Stimulated activated CD4-positive, alpha-beta T cell treated with anti-CD3 and anti-CD28 coated beads, Interleukin-15, amount 100 ng/mL, for 1 hour (primary cell): ENCODE measurements at regions not wholly inside any gene's neighbourhood (a gene's known extent, or its start where the extent isn't known, plus 50 kb on each side); places are given as distances from the start of the nearest gene placed in this dataset.

Experiments used
- DNase-seq, 2 donors: peaks; one replicate each; pipeline ENCODE4 v3.0.0-alpha.2; 2020; ENCODE audit warnings: low read depth in 1 of 2, low spot score in 1 of 2

DNA sequence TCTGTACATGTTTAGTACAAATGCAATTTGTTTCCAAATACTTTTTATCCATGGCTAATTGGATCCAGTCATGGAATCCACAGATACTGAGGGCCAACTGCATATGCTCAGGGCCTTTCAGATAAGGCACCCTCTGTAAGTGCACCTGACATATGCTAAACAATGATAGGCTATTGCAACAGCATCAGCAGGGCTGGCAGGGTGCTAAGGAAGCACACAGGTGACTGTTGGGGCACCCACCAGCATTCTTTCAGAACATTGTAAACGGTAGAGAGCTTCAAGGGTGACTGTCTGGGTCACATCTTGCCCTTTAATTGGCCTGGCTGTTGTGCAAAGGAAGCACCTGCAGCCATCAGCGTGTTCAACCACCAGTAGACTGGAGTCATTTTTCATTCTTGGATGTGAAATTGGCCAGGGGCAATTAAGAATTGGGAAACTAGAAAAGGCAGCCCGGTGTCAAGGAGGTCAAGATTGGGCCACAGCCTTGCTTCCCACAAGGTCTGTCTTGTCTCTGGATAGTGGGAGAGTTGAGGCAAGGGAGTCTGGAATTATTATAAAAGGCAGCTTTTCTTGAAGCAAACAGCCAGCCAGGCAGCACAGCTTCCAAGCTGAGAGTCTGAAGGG, 129.3 kb upstream of the RAI14 start:
- DNase-seq: no peak

DNA sequence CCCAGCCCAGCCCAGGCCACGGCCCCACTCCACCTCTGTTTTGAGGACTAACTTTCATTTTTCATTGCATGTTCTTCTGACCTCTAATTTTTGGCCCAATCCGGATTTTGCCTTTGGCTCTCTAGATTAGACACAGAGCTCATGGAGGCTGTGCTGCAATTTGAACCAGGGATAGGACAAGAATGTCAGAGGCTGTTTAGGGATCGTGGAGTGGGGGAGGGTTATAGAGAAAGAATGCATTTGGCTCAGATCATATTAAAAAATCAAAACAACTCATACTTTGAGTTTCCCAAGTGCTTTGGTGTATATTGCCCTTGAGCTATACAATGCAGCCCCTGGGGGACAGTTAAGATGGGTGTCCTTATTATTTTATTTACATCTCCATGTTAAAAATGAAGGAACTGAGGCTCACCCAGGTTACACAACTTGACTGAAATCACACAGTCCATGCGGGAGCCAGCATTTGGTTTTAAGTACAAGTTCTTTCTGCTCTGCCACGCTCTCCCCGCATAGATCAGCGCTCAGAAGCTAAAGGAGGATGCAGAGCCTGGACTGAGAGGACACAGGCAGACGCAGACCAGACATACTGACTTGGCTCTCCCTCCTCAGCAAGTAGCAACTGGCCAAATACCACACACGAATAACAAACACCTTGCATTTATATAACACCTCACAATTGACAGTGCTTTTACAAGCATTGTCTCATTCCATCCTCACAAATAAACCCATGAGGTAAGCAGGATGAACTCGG, 126.4 kb upstream of the RAI14 start:
- no peak for DNase-seq

DNA sequence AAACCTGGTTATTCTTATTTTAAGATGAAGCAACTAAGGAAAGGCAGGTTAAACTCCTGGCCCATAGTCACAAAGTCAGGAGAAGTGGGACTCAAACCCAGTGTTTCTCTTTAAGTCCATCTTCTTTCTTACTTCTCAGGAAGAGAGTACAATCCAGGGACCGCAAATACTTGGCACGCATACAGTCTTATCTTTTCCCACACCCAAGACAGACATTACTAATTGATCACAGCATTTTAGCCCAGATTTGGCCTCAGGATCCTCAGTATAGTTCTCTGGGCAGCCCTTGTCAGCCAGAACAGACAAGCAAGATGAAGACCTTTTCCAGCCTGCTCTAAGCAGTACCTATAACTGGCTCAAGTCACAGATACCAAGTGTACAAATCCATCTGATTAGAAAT, 125.5 kb upstream of the RAI14 start:
- no peak for DNase-seq

DNA sequence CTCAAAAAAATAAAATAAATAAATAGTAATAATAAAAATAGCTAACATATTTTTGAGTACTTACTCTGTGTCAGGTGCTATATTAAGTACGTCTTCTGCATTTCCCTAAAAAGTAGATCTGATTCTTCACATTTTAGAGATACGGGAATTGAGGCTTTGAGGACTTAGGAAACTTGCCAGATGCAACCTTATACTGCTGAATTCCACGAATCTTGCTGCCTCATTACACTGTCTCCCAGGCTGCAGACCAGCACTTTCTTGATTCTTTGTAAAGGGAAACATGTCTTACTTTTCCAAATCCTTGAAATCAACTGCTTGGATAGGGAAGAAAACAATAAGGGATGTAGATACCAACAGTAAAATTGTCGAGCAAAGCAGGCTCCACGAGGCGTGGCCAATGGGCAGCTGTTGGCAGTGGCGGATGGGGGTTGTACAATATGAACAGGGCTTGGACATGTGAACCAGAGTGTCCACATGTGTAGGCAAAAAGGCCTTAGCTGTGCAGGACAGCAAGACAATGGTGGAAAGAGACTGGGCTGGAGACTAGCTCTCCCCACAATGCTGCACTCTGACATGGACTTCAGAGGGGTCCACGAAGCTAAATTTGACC, 124.3 kb upstream of the RAI14 start:
- no peak for DNase-seq

DNA sequence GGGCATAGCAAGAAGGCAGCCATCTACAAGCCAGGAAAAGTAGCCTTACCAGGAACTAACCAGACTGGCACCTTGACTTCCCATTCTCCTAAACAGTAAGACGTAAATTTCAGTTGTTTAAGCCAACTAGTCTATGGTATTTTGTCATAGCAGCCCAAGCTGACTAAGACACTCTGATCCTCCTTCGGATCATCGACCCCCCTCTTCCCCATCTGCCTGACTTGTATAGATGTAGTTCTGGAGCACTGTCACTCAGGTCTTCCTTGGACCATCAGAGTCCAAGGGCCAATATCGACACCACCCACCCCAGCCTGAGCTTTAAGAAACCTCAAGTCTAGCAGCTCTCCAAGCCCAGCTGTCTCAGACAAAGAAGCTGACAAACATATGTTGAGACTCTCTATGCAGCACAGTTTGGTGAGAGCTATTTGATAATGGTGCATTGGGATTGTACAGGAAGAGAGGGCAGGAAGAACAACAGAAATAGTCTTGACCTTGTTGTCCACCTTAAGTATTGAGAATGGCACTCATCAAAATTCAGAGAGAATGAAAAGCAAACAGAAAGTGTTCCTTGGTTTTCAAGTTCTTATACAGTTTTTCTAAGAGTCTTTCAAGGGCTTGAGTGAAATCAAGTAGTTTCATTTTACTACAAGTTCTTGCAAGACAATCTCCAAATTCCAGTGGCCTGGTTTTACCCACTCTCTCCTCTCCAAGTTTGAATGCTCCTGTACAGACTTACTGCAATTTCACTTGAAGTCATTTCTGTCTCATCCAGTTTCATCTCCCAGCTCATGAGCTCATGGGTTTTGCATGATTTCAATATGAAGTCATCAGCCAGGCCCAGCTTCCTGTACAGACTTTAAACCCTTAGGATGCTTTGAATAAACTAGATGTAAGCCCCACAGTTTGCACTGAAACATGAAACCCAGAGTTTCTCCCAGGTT, 122.3 kb upstream of the RAI14 start:
- DNase-seq: no peak

DNA sequence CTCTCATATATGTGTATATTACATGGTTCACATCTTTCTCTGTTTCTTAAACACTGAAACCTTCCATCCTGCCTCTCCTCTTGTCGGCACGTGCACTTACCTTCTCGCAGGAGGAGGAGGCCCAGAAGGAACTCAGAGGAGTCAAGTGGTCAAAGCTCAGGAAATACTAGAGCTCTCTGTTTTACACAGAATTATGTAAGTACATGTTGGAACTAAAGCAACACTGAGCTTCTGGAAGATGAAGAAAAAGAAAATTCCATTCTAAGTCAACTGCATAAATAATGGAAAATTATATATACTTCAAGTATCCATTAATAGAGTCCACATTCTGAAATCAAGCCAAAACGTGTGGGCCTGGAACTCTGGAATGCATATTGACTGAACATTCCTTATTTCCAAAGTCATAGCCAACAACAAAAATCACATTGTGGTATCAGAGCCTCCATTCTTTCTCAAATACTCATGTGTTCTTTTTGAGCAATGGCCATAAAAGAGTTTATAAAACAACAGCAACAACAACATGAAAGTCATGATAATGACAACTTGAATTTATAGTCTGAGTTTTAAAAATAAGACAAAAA, 121.5 kb upstream of the RAI14 start:
- DNase-seq: no peak

DNA sequence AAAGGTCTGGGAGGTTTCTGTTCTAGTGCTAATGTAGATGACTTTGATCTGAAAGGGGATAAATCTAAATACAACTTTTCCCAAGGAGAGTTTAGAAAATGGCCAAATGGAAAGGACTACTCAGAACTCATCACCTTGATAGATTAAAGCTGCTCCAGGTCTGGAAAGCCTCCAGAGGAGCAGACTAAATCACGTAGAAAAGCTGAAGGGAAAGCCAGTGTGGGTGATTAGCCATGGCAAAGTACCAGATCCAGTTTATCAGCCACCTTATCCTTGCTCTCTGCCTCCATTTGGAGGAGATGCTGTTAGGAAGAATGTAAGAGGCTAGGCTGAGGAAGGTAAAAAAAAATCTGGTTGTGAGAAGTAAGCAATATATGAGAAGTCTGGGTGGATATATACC, 120.7 kb upstream of the RAI14 start:
- no peak for DNase-seq

DNA sequence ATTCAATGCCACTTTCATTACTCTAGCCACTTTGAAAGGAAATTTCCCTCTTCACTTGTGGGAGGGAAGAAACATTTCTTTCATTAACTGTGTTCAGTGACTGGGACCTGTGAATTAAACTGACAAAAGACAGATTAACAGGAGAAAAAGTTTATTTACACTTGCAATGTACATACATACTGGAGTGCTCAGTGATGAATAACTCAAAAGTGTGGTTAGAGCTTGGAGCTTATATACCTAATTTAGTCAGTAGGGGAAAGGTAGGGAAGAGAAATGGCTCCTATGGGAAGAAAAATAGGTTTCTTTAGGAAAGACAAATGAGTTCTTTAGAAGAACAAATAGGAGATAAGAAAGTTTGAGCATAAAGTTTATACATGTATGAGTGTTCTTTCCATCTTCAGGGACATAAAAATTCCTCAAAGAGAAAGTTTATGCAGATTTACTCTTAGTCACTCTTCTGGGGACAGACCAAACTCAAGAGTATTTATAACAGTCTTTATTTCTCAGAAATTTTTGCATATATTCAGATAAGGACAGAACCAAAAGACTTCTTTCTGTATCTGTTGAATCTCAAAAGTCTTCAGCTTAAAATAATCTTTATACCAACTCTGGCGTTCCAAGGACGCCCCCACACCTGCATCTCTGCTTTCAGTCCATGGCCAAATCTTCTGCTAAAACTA, 120.0 kb upstream of the RAI14 start:
- DNase-seq: no peak

DNA sequence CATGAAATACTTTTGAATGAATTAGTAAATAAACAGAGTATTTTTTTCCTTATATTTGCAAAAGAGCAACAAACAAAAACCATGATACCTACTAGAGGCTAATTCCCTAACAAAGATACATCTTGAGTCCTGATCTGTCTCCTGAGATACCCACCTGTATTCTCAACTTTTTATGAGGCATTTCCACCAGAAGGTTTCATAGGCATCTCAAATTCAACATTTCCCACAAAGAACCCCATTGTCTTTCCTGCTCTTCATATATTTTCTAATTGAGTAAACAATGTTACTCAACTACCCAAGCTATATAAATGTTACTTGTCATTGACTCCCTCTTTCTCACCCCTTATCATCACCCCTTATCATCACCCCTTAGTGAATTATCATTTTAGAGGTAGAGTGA, 119.4 kb upstream of the RAI14 start:
- no peak for DNase-seq

DNA sequence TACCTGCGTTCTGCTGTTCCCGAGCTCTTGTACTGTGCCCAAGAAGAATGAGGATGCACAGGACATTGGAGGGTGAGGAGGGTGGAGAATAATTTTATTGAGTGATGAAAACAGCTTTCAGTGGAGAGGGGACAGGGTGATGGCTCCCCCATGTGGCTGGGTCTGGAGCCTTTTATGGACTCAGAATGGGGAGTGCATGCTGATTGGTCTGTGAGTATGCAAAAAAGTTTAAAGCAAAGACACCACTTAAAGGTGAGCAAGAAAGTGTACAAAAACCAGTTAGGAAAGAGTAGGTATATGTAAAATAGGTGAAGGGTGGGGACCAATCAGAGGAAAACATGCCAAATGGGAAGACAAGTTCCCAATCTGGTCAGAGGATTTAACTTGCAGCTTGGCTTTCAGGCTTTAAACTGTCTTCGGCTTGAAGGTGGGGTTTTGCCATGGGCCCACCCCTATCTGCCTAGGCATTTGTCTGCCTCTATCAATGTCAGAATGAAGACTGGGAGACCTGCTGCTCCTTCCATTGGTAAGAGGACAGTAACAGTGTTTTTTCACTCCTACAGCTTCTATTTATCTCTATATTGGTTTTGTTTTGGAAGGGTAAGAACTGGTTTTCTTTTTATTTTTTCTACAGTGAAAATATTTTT, 118.0 kb upstream of the RAI14 start:
- DNase-seq: no peak

DNA sequence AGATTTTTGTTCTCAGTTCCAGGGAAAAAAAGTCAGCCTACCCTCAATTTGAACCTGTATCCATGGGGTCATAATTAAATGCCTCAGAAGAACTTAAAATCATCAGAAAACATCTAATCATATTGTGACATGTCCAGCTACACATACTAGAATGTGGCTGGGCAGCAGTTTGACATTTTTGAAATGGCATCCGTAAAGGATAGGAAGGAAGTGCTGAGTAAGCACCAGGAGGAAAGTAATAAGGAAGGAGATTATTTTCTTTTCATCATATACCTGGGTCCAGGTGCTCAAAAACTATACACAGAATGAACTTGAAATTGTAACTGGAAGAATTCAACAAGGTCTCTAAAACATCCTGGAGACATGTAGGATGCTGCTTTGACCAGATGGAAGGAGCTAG, 116.9 kb upstream of the RAI14 start:
- no peak for DNase-seq

DNA sequence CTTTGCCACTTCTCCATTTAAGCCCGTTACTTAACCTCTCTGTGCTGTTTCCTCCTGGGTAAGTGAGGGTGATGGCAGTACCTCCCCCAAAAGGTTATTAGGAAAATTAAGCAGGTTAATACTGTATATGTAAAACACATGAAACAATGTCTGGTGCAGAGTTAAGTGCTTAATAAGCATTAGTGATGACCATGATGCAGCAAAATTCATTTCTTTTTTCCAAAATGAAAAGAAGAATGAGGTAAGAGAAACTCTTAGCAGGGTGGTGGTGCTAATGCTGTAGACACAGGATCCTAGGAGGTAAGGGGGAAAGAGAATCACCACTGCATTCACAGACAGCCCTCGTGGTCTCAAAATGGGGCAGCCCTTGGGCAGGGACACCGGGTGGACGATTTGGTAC, 115.1 kb upstream of the RAI14 start:
- no peak for DNase-seq

DNA sequence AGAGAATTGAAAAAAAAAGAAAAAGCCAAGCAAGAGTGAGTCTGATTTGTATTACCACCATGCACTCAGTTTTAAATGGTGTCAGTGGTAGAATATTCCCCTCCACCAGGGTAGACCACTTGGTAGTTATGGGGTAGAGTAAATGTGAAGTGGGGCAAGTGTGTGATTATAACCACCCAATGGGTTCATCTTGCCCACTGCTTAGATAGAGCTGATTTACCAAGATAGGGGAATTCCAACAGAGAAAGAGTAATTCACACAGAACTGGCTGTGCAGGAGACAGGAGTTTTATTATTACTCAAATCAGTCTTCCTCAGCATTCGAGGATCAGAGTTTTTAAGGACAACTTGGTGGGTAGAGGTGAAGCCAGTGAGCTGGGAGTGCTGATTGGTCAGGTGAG, 113.3 kb upstream of the RAI14 start:
- DNase-seq: no peak

DNA sequence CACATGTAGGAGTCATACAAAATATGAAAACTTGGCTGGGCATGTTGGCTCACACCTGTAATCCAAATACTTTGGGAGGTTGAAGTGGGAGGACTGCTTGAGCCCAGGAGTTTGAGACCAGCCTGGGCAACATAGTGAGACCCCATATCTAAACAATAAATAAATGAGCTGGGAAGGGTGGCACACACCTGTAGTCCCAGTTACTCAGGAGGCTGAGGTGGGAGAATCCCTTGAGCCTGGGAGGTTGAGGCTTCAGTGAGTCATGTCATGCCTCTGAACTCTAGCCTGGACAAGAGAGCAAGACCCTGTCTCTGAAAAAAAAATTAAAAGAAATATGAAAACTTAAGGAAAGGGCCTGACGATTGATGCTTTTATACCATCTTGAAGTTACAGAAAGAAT, 112.4 kb upstream of the RAI14 start:
- no peak for DNase-seq

DNA sequence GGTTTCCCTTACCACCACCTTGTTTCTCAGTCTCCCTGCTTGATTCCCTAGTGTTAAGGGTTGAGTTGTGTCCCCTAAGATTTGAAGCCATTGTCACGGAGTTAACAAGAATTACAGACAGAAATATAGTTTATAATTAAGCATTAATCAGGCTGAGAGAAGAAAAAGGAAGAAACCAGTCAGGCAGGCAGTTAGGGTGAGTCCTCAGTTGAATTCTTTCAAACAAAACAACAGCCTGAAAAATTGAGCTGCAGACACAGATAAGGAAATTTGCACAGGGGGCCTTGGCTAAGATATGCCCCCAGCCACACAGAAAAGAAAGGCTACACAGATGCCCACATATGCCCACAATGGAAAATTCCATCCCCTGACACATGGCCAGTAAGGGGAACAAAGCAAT, 111.7 kb upstream of the RAI14 start:
- no peak for DNase-seq

DNA sequence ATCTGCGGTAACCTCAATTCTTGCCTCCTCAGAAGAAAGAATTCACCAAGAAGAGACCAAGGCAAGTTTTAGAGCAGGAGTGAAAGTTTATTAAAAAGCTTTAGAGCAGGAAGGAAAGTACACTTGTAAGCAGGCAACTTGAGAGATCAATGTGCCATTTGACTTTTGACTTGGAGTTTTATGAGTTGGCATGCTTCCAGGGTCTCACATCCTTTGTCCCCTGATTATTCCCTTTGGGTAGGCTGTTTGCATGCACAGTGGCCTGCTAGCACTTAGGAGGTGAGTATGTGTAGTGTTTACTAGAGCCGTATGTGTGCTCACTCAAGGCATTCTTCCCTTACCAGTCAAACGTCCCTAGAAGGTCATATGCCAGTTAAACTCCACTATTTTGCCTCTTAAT, 111.0 kb upstream of the RAI14 start:
- DNase-seq: no peak

DNA sequence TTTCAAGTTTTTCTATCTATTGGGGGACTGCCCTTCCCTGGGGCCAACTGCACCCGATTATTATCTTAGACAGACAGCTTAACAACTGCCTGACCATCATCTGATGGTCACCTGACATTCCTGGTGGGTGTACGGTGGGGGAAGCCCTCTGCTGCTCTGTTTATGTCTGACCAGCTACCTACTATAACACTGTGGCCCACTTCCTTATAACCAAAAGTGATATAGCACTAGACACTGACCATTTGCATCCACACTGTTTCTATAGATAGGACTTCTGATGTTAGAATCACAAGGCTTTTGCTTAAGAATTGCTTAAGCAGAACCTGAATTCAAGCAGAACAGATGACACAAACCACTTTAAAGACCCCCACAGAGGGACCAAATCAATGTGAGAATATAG, 110.5 kb upstream of the RAI14 start:
- no peak for DNase-seq

DNA sequence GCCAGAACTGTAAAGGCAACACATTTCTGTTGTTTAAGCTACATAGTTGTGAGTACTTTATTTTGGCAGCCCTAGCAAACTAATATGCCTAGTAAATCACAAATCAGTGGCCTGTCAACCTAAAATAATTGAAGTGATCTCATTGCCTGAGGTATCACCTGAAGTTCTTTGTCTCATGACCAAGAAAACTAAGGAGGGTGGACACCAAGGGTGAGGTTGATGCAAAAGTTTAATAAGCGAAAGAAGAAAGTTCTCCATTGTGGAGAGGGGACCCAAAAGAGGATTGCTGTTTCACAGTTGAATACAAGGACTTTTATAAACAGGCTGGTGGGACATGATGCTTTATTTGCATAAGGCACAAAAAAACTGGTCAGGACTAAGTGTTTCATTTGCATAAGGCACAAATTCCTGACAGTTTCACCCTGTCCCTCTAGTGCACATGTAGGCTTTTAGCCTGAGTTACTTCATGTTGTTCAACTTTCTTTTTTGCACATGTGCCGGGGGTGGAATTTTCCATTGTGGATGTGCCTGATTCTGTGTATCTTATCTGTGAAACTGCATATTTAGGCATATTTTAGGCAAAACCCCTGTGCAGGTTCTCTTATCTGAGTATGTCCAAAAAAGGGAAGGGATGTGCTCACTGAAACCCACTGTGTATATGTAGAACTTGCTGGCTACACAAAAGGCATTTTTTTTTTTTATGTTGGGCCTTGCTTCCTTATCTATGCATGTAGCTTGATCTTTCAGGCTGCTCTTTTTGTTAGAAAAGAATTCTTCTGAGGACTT, 108.6 kb upstream of the RAI14 start:
- DNase-seq: no peak

DNA sequence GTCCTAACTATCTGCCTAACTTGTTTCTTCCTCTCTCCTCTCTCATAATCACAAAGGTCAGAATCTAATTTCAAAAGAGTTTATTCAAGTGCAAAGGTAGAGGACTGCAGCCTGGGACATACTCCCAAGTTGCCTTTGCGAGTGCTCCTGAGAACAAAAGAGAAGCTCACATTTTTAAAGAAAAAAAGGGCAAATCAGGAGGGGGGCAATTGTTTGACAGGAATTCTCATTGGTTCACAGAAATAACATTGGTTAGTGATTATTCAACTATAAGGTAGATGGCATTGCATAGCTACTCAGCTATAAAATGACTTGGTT, 108.1 kb upstream of the RAI14 start:
- no peak for DNase-seq

DNA sequence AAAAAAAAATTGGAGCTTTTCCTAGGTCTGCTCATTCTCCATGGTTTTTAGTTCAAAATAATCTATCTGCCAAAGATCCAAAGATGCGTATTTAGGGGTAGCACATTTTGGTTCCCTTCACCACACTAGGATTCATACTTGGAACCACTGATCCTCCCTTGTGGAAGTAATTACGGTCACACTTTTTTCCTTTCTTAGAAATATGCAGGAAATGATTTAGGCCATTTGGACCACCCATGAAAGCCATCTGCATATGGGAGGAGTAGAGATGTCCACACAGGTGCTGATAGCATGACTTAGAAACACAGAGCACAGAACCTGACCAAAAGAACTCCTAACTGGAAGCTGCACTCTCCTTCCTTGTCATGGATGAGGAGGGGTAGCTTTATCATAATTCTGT, 105.9 kb upstream of the RAI14 start:
- no peak for DNase-seq
